NCI-H2107 (cell line): ENCODE measurements at regions not wholly inside any gene's neighbourhood (a gene's known extent, or its start where the extent isn't known, plus 50 kb on each side); places are given as distances from the start of the nearest gene placed in this dataset.
"Not testable (repeated sequence)": the region's sequence is repeated elsewhere in the genome, so short reads cannot be mapped to it uniquely, and the experiment has no call there.

ENCODE experiments used
- DNase-seq: peaks from one replicate; lab custom pipeline; 2025; lab: John Stamatoyannopoulos, UW

DNA sequence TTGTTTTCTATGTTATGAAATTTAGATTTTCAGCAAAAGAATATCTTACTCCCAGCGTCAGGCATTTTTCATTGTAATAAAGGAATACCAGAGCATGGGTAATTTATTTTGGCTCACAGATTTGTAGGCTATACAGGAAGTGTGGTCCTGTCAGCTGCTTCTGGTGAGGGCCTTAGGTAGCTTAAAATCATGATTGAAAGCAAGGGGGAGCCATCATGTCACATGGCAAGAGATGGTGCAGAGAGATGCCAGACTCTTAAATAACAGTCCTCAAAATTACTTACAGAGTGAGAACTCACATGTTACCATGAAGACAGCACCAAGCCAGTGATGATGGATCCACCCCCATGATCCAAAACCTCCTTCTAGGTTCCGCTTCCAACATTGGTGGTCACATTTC is 825.0 kb upstream of the CHORDC1 start:
- DNase-seq, result no peak

DNA sequence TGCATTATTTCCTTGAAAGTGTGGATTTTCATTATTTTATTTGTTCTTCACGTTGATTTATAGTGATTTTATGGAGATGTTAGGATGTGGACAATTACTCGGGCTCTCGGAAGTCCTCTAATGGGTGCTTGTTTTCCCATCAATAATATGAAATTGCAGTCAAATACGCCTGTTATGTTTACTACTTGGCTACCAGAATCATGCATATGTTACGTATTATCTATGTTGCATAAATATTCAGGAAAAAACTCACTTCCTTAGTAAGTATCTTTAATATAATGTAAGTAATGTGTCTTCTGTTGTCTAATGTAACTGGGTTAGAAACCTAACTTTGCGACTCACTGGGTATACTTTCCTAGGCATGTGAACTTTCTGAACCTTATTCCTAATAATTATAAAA is 823.4 kb upstream of the CHORDC1 start:
- DNase-seq, result no peak

DNA sequence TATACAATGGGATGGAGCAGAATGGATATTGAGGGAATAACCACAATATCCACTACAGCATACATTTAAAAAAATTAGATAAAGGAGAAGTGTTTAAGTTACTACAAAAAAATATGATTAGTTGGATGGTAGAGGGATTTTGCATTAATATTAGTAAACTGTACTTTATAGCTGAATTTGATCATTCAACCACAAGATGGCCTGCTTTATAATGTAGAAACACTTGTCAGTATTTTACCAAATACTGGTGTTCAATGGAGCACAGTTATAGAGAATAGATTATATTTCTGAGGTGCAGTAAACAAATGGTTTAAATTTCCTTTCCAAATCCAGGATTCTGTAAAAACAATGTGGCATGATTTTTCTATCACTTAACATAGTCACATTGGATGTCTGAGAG is 818.8 kb upstream of the CHORDC1 start:
- DNase-seq, result no peak

DNA sequence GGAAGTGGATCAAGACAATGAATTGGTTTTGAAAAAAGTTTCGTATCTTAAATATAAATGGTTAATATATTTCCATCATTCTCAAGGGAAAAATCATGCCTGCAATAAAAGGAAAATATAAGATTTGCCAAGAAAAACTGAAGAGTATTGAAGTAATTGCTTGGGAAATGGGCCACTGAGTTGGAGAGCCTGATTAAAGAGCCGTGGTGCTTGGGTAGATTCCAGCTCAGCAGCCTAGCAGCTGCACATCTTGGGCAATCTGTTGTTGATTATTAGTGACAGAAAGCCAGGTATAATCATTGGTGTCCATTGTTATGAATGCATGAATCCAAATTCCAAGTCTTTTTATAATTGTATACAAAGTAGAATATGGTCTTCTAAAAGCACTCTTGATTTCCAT is 800.9 kb upstream of the CHORDC1 start:
- DNase-seq, result no peak

DNA sequence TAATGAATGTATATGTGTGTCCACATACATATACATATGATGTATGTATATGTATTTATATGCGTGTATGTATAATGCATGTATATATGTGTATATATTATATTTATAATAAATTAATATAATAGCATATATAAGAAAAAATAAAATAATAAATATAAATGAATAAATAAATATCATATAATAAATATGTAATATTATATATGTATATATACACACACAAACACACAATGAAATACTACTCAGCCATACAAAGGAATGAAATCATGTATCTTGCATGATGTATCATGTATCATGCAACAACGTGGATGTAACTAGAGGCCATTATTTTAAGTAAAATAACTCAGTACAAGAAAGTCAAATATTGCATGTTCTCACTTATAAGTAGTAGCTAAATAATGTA is 788.7 kb upstream of the CHORDC1 start:
- no peak for DNase-seq

DNA sequence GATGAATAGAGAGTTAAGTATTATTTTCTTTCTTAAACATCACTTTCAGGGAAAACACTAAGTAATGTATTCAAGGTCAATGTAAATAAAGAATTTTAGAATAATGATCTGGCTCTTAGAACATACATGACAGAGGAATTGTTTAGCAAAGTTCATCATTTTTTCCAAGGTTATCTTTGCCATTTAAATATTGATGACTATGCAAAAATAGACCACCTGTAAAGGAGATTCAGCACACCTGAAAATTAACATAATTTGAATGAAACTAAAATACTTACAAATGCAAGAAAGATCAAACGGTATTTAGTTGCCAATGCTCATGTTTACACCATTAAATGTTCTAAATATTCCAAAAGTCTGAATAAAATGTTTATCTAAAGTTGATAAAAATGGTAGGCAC is 782.6 kb upstream of the CHORDC1 start:
- DNase-seq, result no peak

- DNase-seq, result no peak
Observed at GRCh38 chr11:90997241-90997640, 774.4 kb upstream of the CHORDC1 start.

- not testable (repeated sequence) for DNase-seq
Observed at GRCh38 chr11:90972159-90972558, 749.3 kb upstream of the CHORDC1 start.

DNA sequence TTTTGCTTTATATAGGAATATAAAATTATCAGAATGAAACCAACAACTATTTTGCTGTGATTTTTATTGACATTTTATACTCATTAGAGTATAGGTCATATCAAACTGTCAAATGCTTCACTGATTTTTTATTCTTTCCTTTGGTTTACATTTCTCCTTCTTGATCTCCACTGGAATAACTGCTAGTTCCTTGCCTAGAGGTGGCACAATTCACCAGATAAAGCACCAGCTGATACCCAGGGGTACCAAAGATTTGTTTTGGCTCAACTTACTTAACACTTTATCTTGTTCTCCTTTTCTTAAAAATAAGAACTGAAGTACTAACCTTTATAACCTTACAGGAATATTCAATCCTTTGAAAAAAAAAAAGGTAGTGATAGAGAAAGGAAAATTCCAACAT is 725.1 kb upstream of the CHORDC1 start:
- DNase-seq, result no peak

DNA sequence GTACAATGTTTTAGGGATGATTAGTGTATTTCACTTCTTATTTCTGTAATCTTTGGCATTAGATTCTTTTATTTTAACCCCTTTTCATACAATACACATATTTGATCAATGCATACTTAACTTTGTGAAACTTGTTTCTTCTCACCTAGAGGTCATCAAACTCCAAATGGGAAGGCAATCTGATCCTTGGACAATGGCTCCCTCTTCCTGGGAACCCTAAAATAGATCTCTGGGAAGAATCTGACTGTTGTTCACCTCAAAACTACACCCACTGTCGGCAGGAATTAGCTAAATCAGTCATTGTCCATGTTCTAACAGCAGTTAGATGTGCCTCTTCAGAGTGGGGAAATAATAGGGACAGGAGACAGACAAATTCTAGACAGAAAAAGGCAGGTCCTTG is 707.4 kb upstream of the CHORDC1 start:
- DNase-seq, result no peak

DNA sequence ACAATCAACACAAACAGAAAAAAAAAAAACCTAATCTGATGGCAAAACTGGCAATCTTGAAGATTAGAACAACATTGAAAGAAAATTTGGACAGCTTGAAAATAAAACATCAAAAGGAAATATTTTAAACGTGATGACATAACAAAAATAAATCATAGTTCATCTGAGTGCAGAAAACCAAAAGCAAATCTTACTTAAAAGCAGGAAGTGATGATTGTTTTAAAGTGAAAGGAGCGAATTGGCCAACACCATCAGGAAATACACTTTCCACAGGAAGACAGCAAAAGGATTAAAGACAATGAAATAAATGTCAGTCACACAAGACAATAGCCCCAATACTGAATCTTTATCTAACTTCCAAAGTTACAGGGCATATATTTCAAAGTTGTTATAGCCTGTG is 696.5 kb upstream of the CHORDC1 start:
- no peak for DNase-seq

GRCh38 chr11:90916706-90917105 is 693.9 kb upstream of the CHORDC1 start:
- DNase-seq, result no peak

- no peak for DNase-seq
Observed at GRCh38 chr11:90913131-90913668, 690.4 kb upstream of the CHORDC1 start.

DNA sequence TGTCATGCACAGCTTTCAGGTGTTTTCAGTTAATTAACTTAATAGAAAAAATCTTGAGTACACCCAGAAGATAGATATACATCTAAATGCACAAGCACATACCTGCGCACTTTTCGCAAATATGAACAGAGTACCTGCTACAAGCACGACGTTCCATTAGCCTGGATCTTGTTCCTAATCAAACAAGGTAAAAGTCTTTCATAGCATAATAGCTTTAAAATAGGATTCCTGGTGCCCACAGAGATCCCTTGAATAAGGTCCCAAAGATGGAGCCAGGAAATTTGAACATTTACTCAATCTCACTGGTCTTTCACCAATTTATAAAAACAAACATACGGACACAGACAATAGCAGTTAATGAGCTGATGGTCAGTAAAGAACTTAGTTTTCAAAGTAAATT is 689.8 kb upstream of the CHORDC1 start:
- DNase-seq, result no peak

DNA sequence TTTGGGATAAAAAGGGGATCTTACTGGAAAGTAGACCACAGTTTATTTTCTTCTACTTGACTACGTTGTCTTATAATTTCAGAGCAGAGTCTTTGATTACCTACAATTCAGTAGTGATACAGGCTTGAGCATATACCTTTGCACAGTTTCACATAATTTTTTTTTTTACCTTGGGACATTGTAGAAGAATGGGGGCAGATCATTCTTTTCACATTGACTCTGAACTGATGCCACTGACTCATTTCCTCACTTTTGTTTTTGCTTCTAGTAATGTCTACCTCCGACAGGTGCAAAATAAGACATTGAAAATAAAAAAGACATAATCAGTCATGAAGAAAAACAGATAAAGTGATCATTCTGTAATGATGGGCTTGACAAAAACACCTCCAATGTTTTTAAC is 688.3 kb upstream of the CHORDC1 start:
- DNase-seq, result no peak

GRCh38 chr11:90908074-90908473 is 685.2 kb upstream of the CHORDC1 start:
- DNase-seq, result no peak

GRCh38 chr11:90895850-90896249 is 673.0 kb upstream of the CHORDC1 start:
- DNase-seq, result no peak

- no peak for DNase-seq
Observed at GRCh38 chr11:90890347-90890746, 667.5 kb upstream of the CHORDC1 start.

DNA sequence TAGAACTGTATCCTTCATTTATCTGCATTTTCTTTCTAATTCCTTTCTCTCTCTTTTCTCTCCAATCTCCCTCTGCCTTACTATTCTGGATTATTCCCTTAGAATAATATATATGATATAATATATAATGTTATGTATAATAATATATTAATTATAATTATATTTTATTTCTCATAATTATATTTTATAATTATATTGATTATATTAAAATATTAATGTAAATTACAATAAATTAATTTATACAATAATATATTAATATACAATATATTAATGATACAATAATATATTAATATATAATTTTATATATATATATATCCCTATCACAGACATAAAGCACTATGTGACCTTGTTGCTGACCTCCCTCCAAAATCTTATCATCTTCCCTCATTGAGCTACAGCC is 661.3 kb upstream of the CHORDC1 start:
- DNase-seq, result no peak

DNA sequence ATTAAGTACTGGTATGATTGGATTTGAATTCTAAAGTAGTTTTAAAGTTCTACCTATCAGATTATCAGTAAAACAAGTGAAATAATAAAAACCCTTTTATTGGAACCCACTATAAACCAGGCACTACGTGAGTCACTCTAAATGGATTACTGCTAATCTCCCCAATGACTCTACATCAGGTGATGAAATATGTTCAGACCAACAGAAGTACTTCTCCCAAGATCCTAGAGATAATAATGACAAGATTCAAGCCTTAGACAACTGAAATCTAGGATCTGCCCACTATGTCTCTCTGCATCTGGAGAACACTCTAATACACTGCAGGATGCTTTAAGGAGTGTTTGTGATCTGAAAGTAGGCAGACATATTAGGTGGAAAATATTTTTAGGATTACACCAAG is 652.1 kb upstream of the CHORDC1 start:
- DNase-seq, result no peak

- no peak for DNase-seq
Observed at GRCh38 chr11:90874281-90874680, 651.4 kb upstream of the CHORDC1 start.

- DNase-seq, result no peak
Observed at GRCh38 chr11:90867416-90867815, 644.6 kb upstream of the CHORDC1 start.

DNA sequence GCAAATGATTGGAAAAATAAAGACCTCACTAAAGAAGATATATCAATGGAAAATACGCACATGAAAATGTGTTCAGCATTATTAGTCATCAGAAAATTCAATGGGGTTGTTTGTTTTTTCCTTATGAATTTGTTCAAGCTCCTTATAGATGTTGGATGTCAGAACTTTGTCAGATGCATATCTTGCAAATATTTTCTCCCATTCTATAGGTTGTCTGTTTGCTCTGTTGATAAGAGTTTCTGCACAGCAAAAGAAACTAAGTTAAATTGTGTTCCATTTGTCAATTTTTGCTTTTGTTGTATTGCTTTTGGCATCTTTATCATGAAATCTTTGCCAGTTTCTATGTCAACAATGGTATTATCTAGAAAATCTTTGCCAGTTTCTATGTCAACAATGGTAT is 633.9 kb upstream of the CHORDC1 start:
- DNase-seq, result no peak

- DNase-seq, result no peak
Observed at GRCh38 chr11:90855531-90855930, 632.7 kb upstream of the CHORDC1 start.

DNA sequence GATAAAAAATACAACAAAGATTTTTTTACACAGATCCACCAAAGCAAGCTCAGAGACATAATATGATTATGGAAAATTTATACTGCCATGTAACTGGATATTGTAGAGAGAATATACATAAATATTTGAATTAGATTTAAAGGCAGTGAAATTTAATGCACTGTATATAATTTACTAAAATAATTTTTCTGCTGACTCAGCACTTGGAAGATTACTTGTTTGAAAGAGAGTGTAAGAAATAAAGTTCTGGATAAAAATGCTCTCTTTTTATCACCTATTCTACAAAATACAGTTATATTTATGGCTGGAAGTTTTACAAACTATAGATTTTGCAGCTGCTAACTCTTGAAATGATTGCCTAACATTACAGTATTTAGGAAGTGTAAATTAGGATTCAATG is 628.3 kb upstream of the CHORDC1 start:
- no peak for DNase-seq
